ENCODE measurements at regions not wholly inside any gene's neighbourhood (a gene's known extent, or its start where the extent isn't known, plus 50 kb on each side); places are given as distances from the start of the nearest gene placed in this dataset.

DNA sequence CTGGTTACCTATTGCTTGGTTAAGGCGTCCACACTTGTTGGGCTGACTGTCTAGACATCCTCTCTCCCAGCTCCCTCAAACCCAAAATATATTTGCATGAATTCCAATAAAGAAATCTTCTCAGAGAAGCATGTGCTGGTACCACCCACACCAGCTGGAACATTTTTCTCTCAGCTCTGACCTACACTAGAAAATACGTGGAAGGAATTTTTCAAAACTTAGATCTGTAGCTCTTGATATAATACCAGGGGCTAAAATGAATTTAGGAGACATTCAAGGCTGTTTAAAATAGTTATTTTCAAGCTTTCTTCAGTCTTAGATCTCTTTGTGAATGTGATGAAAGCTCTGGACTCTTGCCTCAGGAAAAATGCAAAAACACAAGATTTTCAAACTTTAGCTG lies 590.4 kb downstream of the PDCD6IP start:
- 58 to 72% methylated on average over 2 of the region's 2 CpGs for WGBS, 2 donors
- Histone ChIP-seq H3K27ac (no peak overlapping the region), H3K36me3 (ENCODE audit: low read depth, missing control alignments) (no peaks in the 10 kb centered on the region), H3K27me3 (no peaks in the 10 kb centered on the region), H3K4me3 (no peak overlapping the region), H3K9me3 (no peaks in the 10 kb centered on the region), H3K4me1 (no peaks in the 10 kb centered on the region)
- no peak for DNase-seq
- intact Hi-C loops (cut with DNase I; ENCODE audit: low total_unique reads): no loop called here
- TF ChIP-seq POLR2A (IDR thresholded peaks at IDR 0.05): no peak
- no peak for TF ChIP-seq CTCF (IDR thresholded peaks at IDR 0.05)

DNA sequence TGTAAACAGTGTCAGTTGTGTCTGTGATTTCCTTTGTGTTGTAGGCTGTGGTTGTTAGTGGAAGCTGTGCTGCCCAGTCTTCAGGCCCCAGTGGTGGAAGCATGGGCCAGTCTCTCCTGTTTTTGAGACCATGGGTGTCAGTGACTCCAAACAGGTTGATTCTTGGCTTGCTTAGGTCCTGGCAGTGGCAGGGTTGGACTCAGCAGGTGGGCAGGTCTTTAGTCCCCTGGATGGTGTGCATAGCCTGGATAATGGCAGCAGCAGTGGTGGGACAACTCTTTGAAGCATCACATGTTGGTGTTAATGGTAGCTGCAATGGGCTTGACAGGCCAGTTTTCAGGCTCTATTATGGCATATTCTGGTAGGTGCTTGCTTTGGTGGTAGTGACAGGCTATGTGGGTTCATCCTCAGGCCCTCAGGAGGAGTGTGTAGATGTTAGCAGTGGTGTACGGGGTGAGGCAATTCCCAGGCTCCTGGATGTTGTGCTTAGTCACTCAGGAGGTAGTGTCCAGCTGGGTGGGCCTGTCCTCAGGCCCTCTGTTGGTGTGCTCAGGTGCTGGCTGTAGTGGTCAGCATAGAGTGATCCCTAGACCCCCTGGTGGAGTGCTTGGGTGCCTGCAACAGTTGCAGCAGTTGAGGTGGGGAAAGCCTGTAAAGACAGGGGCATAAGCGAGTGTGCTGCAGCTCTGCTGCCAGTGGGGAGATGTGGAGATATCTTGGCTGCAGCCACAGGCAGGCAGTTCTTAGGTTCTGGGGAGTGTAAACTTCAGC lies 596.7 kb downstream of the PDCD6IP start:
- intact Hi-C loops (cut with DNase I; ENCODE audit: low total_unique reads): no loop called here
- H3K9me3 ChIP-seq: no peaks in the 10 kb centered on the region
- H3K36me3 ChIP-seq (ENCODE audit: low read depth, missing control alignments): no peaks in the 10 kb centered on the region
- no peaks in the 10 kb centered on the region for H3K27me3 ChIP-seq
- DNase-seq: no peak
- 95 to 100% methylated on average over 2 of the region's 2 CpGs for WGBS, 2 donors
- no peak overlapping the region for H3K27ac ChIP-seq
- no peak overlapping the region for H3K4me3 ChIP-seq
- no peak for TF ChIP-seq CTCF (IDR thresholded peaks at IDR 0.05)
- TF ChIP-seq POLR2A (IDR thresholded peaks at IDR 0.05): no peak
- no peaks in the 10 kb centered on the region for H3K4me1 ChIP-seq

GRCh38 chr3:34396288-34396687 lies 597.9 kb downstream of the PDCD6IP start:
- no peak overlapping the region for H3K4me3 ChIP-seq
- H3K4me1 ChIP-seq: no peaks in the 10 kb centered on the region
- H3K27ac ChIP-seq: no peak overlapping the region
- intact Hi-C loops (cut with DNase I; ENCODE audit: low total_unique reads): no loop called here
- no peaks in the 10 kb centered on the region for H3K9me3 ChIP-seq
- no peaks in the 10 kb centered on the region for H3K36me3 ChIP-seq (ENCODE audit: low read depth, missing control alignments)
- WGBS, 2 donors: 56 to 76% methylated on average over 1 of the region's 1 CpG
- TF ChIP-seq POLR2A (IDR thresholded peaks at IDR 0.05) (no peak), CTCF (IDR thresholded peaks at IDR 0.05) (no peak)
- H3K27me3 ChIP-seq: no peaks in the 10 kb centered on the region
- no peak for DNase-seq

- intact Hi-C loops (cut with DNase I; ENCODE audit: low total_unique reads): no loop called here
- Histone ChIP-seq H3K4me3 (no peak overlapping the region), H3K4me1 (no peaks in the 10 kb centered on the region), H3K27me3 (no peaks in the 10 kb centered on the region), H3K36me3 (ENCODE audit: low read depth, missing control alignments) (no peaks in the 10 kb centered on the region), H3K9me3 (no peaks in the 10 kb centered on the region), H3K27ac (no peak overlapping the region)
- no peak for DNase-seq
- TF ChIP-seq POLR2A (IDR thresholded peaks at IDR 0.05): no peak
- TF ChIP-seq CTCF (IDR thresholded peaks at IDR 0.05): no peak
Observed at GRCh38 chr3:34396956-34397355, 598.5 kb downstream of the PDCD6IP start.

DNA sequence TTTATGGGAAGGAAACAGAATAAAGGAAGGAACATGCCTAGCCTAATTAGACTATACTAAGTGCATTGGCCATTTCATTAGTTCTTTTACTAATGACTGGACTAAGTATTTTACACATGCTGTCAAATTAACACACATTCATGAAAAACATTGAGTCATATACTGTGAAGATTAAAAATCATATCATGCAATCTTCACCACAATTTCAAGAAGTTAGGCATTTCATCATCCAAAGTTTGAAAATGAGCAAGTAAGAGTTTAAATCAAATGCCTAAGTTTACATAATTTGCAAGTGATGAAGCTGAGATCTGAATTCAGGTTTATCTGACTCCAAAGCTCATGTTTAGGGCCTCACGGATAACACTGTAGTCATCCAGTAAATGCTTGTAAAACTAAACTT lies 601.0 kb downstream of the PDCD6IP start:
- intact Hi-C loops (cut with DNase I; ENCODE audit: low total_unique reads): no loop called here

More for the DNA sequence above, 601.0 kb downstream of the PDCD6IP start:
- 95 to 97% methylated on average over 1 of the region's 1 CpG for WGBS, 2 donors
- no peak for DNase-seq
- H3K36me3 ChIP-seq (ENCODE audit: low read depth, missing control alignments): no peaks in the 10 kb centered on the region
- no peaks in the 10 kb centered on the region for H3K9me3 ChIP-seq
- no peaks in the 10 kb centered on the region for H3K27me3 ChIP-seq
- no peaks in the 10 kb centered on the region for H3K4me1 ChIP-seq
- TF ChIP-seq POLR2A (IDR thresholded peaks at IDR 0.05) (no peak), CTCF (IDR thresholded peaks at IDR 0.05) (no peak)
- no peak overlapping the region for H3K4me3 ChIP-seq
- no peak overlapping the region for H3K27ac ChIP-seq
